ENCODE measurements at regions not wholly inside any gene's neighbourhood (a gene's known extent, or its start where the extent isn't known, plus 50 kb on each side); places are given as distances from the start of the nearest gene placed in this dataset.

DNA sequence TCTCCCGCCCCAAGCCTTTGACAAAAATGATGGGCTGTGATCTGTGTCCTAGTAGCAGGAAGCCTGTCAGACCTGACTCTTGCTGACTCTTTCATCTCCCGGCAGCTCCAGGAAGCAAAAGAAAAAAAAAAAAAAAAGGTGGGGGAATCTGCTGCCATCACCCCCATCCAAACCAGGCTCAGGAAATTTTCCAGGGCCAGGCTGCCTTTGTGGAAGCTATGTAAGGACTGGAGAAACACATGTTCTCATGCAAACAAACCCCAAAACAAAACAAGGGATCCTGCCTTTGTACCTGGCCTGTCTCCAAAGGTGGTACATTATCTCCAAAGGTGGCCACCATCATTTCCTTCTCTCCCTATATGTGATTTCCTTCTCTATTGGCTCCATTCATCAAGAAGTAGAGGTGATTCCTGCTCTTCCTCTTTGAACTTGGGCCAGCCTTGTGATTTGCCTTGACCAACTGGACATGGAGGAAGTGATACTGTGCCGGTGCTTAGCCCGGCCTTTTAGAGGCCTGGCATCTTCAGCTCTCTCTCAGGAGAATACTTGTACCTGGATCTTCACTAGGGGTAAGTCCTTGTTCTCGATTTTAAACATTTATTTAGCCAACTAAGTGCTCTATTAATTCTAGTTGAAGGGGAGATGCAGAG is 192.2 kb upstream of the SVIL start:
- H4K20me1 ChIP-seq (ENCODE audit: control insufficient read depth, insufficient read depth, insufficient read length) = no peaks in the 10 kb centered on the region
- H3K79me1 ChIP-seq (ENCODE audit: insufficient read depth, low read depth, low read length, poor library complexity, severe bottlenecking) = no peaks in the 10 kb centered on the region
- Mint-ChIP-seq H3K27ac (no peak overlapping the region; a peak in 1 of 7 replicates), H3K27me3 (ENCODE audit: low read depth) (peaks cover 41% of the 10 kb centered on the region), H3K36me3 (ENCODE audit: insufficient read depth in 1 of 3, low read depth in 3 of 3) (no peaks in the 10 kb centered on the region), H3K9me3 (no peaks in the 10 kb centered on the region; a peak in 2 of 5 replicates), H3K4me3 (no peak overlapping the region), H3K4me1 (peaks cover 15 to 16% of the 10 kb centered on the region in 2 experiments)
- H4K91ac ChIP-seq (ENCODE audit: insufficient read length, low read depth, low read length) = no peak overlapping the region
- no peak overlapping the region for H2BK120ac ChIP-seq (ENCODE audit: low read depth, low read length, poor library complexity, severe bottlenecking)
- H2BK20ac ChIP-seq (ENCODE audit: low read depth, low read length, poor library complexity, severe bottlenecking) = no peak overlapping the region
- TF ChIP-seq CTCF (conservative IDR thresholded peaks at IDR 0.05) = no peak
- no peaks in the 10 kb centered on the region for H3K9me3 ChIP-seq (ENCODE audit: control insufficient read depth, low read depth, low read length)
- no peaks in the 10 kb centered on the region; the same call in 1 of the 2 replicates for H3K4me1 ChIP-seq (ENCODE audit: insufficient read depth, low read length)
- H3K79me2 ChIP-seq (ENCODE audit: insufficient read depth, low read length) = no peaks in the 10 kb centered on the region
- no peaks in the 10 kb centered on the region for H3K23me2 ChIP-seq (ENCODE audit: insufficient read length, low read depth, low read length, poor library complexity, severe bottlenecking)
- H2BK5ac ChIP-seq (ENCODE audit: insufficient read length, low read length) = no peak overlapping the region
- WGBS (ENCODE audit: extremely low coverage, insufficient read length, low lambda C conversion rate) = no CpG with 5 or more reads among the region's 5 CpGs
- H3K18ac ChIP-seq (ENCODE audit: insufficient read length, low read depth, low read length) = no peak overlapping the region
- no peak overlapping the region for H2BK15ac ChIP-seq (ENCODE audit: low read depth, low read length)
- H4K5ac ChIP-seq (ENCODE audit: insufficient read length, low read depth, low read length) = no peak overlapping the region
- no peak overlapping the region for H3K4me2 ChIP-seq (ENCODE audit: insufficient read depth, insufficient read length, low read length)
- H2AK5ac ChIP-seq (ENCODE audit: insufficient read length, low read length) = no peak overlapping the region
- H3T11ph ChIP-seq (ENCODE audit: low read length) = no peak overlapping the region
- H3K9ac ChIP-seq (ENCODE audit: extremely low read depth, insufficient read length, low read length) = no peak overlapping the region
- no peaks in the 10 kb centered on the region for H3K27me3 ChIP-seq (ENCODE audit: insufficient read depth, low read length)
- H3K4ac ChIP-seq (ENCODE audit: low read depth, low read length) = no peak overlapping the region
- no peak overlapping the region for H2BK12ac ChIP-seq (ENCODE audit: insufficient read length, low read depth, low read length)
- H2AFZ ChIP-seq (ENCODE audit: low read length) = no peak overlapping the region
- no peak overlapping the region for H4K8ac ChIP-seq (replicated peaks; ENCODE audit: insufficient read length, low read depth, low read length)
- DNase-seq = no peak
- H3K56ac ChIP-seq (ENCODE audit: insufficient read length, low read depth, low read length) = no peak overlapping the region
- no peak overlapping the region for H3K14ac ChIP-seq (ENCODE audit: insufficient read depth, low read length)
- H3K27ac ChIP-seq (ENCODE audit: insufficient read length, low read depth, low read length) = no peak overlapping the region
- H3K23ac ChIP-seq (ENCODE audit: insufficient read length, low read depth, low read length) = no peak overlapping the region
